RWPE2 (cell line): ENCODE measurements at regions not wholly inside any gene's neighbourhood (a gene's known extent, or its start where the extent isn't known, plus 50 kb on each side); places are given as distances from the start of the nearest gene placed in this dataset.

Experiments
- ATAC-seq: fragments of 200-7000 bp; cut with Tn5 transposase; 3 replicates; pipeline ENCODE4 v1.9.1; 2021; ENCODE audit warnings: low read depth
- DNase-seq: peaks from one replicate; pipeline ENCODE4 v3.0.0-alpha.2; 2020; ENCODE audit warnings: low spot score
- H3K27ac ChIP-seq: fragments of 450-650 bp; 2 replicates; pipeline ENCODE4 v1.5.1; 2017; ENCODE audit warnings: mild to moderate bottlenecking; ENCODE audit not compliant: poor library complexity, severe bottlenecking
- H3K27me3 ChIP-seq: fragments of 250-450 bp; sonication (Bioruptor Pico); 2 replicates; pipeline ENCODE4 v1.5.1; 2021; ENCODE audit warnings: mild to moderate bottlenecking, moderate library complexity; ENCODE audit not compliant: insufficient read depth, poor library complexity, severe bottlenecking
- H3K36me3 ChIP-seq: fragments of 250-450 bp; sonication (Bioruptor Pico); 2 replicates; pipeline ENCODE4 v1.5.1; 2020; ENCODE audit warnings: low read depth, mild to moderate bottlenecking, moderate library complexity
- H3K4me1 ChIP-seq: fragments of 250-450 bp; sonication (Bioruptor Pico); 2 replicates; pipeline ENCODE4 v1.5.1; 2021; ENCODE audit warnings: mild to moderate bottlenecking, moderate library complexity; ENCODE audit not compliant: insufficient read depth, poor library complexity, severe bottlenecking
- H3K4me3 ChIP-seq: fragments of 250-450 bp; sonication (Bioruptor Pico); 2 replicates; pipeline ENCODE4 v1.5.1; 2021; ENCODE audit warnings: mild to moderate bottlenecking, moderate library complexity; ENCODE audit not compliant: severe bottlenecking
- H3K9me3 ChIP-seq: fragments of 250-450 bp; sonication (Bioruptor Pico); 2 replicates; pipeline ENCODE4 v1.5.1; 2021; ENCODE audit warnings: mild to moderate bottlenecking, moderate library complexity; ENCODE audit not compliant: severe bottlenecking
- TF ChIP-seq, protein P1 (sequence below): fragments of 450-650 bp; IDR thresholded peaks from one replicate; pipeline ENCODE4 v1.5.1; 2017; ENCODE audit warnings: mild to moderate bottlenecking, moderate library complexity; ENCODE audit not compliant: poor library complexity, severe bottlenecking

DNA sequence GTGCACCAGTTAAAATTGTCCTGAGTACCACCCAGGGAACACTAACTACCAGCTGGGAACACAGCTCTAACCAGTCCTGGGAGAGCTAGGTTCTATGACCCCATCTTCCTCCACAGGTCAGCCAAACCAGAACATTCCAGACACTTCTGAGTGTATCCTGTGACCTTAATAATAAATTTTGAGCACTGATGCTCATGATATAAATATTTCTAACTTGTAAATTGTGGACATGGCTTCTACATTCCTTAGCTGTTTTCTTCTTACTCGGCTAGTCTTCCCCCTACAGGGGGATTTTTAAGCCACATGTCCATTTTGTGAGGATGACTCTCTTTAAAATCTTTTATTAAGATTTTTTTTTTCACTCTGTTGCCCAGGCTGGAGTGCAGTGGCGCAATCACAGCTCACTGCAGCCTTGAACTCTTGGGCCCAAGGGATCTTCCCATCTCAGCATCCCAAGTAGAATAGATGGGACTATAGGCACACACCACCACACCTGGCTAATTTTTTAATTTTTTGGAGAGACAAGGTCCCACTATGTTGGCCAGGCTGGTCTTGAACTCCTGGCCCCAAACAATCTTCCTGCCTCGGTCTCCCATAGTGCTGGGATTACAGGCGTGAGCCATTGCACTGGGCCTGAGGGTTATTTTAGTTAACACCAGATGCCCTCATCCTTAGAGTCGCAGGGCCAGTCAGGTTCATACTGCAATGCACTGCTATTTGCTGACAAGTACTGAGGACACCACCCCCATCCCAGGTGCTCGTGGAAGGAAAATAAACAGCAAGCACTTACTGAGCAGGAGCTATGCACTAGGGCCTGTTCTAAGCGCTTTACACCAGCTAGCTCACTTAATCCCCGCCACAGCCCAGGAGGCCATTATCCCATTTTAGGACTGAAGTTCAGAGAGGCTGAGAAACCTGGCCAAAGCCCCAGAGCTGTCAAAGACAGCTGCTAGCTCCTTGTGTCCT is 142.6 kb upstream of the NCOR2 start:
- Histone ChIP-seq H3K27ac (no peak overlapping the region), H3K36me3 (no peaks in the 10 kb centered on the region), H3K4me3 (no peak overlapping the region), H3K4me1 (peaks cover 8% of the 10 kb centered on the region), H3K9me3 (no peaks in the 10 kb centered on the region), H3K27me3 (no peaks in the 10 kb centered on the region)
- ATAC-seq (no peak), DNase-seq (no peak)
- TF ChIP-seq, protein P1, sequence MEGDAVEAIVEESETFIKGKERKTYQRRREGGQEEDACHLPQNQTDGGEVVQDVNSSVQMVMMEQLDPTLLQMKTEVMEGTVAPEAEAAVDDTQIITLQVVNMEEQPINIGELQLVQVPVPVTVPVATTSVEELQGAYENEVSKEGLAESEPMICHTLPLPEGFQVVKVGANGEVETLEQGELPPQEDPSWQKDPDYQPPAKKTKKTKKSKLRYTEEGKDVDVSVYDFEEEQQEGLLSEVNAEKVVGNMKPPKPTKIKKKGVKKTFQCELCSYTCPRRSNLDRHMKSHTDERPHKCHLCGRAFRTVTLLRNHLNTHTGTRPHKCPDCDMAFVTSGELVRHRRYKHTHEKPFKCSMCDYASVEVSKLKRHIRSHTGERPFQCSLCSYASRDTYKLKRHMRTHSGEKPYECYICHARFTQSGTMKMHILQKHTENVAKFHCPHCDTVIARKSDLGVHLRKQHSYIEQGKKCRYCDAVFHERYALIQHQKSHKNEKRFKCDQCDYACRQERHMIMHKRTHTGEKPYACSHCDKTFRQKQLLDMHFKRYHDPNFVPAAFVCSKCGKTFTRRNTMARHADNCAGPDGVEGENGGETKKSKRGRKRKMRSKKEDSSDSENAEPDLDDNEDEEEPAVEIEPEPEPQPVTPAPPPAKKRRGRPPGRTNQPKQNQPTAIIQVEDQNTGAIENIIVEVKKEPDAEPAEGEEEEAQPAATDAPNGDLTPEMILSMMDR = no peak

DNA sequence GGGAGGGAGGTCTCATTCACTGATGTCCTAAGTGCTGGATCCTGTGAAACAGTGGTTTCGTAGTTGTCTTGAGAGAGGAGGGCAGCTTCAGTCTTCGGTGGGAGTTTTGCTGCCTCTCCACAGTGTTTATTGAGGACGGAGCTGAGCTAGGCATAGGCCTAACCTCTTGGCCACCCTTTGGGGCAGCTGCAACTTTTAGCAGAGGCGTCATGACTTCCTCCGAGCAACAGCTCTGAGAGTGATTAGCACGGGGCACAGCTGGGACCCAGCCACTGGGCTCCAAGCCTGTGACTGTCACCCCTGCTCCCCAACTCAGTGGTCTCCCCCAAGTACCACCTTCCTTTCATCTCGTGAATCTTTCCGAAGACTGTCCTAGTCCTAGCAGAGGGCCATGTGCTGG is 139.9 kb upstream of the NCOR2 start:
- TF ChIP-seq, protein P1 = no peak
- Histone ChIP-seq H3K4me1 (no peaks in the 10 kb centered on the region), H3K27me3 (no peaks in the 10 kb centered on the region), H3K4me3 (no peak overlapping the region), H3K9me3 (no peaks in the 10 kb centered on the region), H3K27ac (no peak overlapping the region), H3K36me3 (no peaks in the 10 kb centered on the region)
- ATAC-seq (no peak), DNase-seq (no peak)

DNA sequence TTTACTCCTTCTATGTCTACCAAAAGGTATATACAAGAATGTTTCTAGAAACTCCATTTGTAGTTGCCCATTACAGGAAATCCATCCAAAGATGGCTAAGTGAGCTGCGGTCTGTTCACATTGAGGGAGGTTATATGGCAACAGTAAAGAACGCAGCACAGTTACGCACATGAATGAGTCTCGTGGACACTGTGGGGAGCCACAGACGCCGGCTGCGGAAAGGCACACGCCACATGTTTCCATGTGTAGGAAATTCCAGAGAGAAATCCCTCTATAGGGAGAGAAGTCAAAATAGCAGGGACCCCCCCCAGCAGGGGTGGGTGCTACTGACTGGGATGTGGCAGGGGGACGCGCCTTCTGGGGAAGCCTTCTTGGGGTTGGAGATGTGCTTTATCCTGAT is 139.0 kb upstream of the NCOR2 start:
- ATAC-seq (no peak), DNase-seq (no peak)
- no peaks in the 10 kb centered on the region for H3K9me3 ChIP-seq
- H3K4me3 ChIP-seq = no peak overlapping the region
- TF ChIP-seq, protein P1 = no peak
- H3K4me1 ChIP-seq = peaks cover 1% of the 10 kb centered on the region
- no peaks in the 10 kb centered on the region for H3K36me3 ChIP-seq
- H3K27me3 ChIP-seq = no peaks in the 10 kb centered on the region
- H3K27ac ChIP-seq = no peak overlapping the region

DNA sequence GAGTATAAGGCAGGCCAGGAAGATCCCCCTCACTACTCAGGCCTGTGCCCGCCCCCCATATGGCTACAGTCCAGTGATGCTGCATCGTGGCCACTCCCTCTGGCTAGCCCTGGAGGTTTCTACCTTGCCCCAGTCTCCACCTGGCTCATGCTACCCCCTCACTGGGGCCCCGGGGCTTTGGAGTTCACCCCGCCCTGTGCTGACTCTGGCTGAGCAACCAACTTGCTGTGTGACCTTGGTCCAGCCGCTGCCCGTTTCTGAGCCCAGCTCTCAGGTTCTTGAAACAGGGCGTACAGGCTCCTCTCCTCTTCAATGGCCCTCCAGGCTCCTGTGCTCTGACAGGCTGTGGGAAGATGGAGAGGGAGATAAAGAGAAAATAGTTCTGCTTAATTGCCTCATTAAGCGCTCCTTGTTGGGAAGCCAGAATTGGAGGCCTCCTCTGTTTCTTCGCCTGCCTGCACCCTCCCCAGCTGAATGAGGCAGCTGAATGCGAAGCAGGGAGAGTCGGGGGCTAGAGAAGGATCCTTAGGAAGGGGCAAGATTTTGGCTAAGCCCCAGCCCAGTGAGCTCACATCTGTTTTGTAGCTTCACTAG is 138.2 kb upstream of the NCOR2 start:
- Histone ChIP-seq H3K4me1 (peaks cover 6% of the 10 kb centered on the region), H3K36me3 (no peaks in the 10 kb centered on the region), H3K4me3 (no peak overlapping the region), H3K27ac (no peak overlapping the region), H3K9me3 (no peaks in the 10 kb centered on the region), H3K27me3 (no peaks in the 10 kb centered on the region)
- ATAC-seq (no peak), DNase-seq (no peak)
- TF ChIP-seq, protein P1 = no peak
